ENCODE measurements at regions not wholly inside any gene's neighbourhood (a gene's known extent, or its start where the extent isn't known, plus 50 kb on each side); places are given as distances from the start of the nearest gene placed in this dataset.

- CTCF ChIA-PET, result no interaction called here
- Mint-ChIP-seq H3K4me1 (peaks cover 59% of the 10 kb centered on the region), H3K27me3 (no peaks in the 10 kb centered on the region), H3K36me3 (peaks cover 30% of the 10 kb centered on the region), H3K9me3 (peaks cover 20% of the 10 kb centered on the region), H3K27ac (peak overlapping the region; percentile 91), H3K4me3 (no peak overlapping the region)
- no peak for DNase-seq
Measured at GRCh38 chr4:151991884-151992167, 231.0 kb upstream of the GATB start.

GRCh38 chr4:151991001-151991883 is 230.4 kb upstream of the GATB start:
- H3K4me1 Mint-ChIP-seq, result peaks cover 59% of the 10 kb centered on the region
- peak overlapping the region; percentile 12 for H3K4me3 Mint-ChIP-seq
- DNase-seq, result no peak
- peaks cover 20% of the 10 kb centered on the region for H3K9me3 Mint-ChIP-seq
- CTCF ChIA-PET, result no interaction called here
- H3K27ac Mint-ChIP-seq, result peak overlapping the region; percentile 91
- peaks cover 30% of the 10 kb centered on the region for H3K36me3 Mint-ChIP-seq
- no peaks in the 10 kb centered on the region for H3K27me3 Mint-ChIP-seq

- Mint-ChIP-seq H3K9me3 (peaks cover 13% of the 10 kb centered on the region), H3K27ac (peak overlapping the region; percentile 91), H3K27me3 (no peaks in the 10 kb centered on the region), H3K4me3 (no peak overlapping the region), H3K4me1 (peaks cover 57% of the 10 kb centered on the region), H3K36me3 (peaks cover 25% of the 10 kb centered on the region)
- CTCF ChIA-PET, result no interaction called here
- no peak for DNase-seq
Measured at GRCh38 chr4:151990201-151990600, 229.4 kb upstream of the GATB start.

GRCh38 chr4:151988591-151988990 is 227.8 kb upstream of the GATB start:
- H3K4me3 Mint-ChIP-seq, result no peak overlapping the region
- H3K9me3 Mint-ChIP-seq, result peaks cover 3% of the 10 kb centered on the region
- DNase-seq, result no peak
- peaks cover 42% of the 10 kb centered on the region for H3K4me1 Mint-ChIP-seq
- H3K36me3 Mint-ChIP-seq, result peaks cover 13% of the 10 kb centered on the region
- H3K27me3 Mint-ChIP-seq, result no peaks in the 10 kb centered on the region
- CTCF ChIA-PET, result no interaction called here
- no peak overlapping the region for H3K27ac Mint-ChIP-seq

- no peak for DNase-seq
- peaks cover 32% of the 10 kb centered on the region for H3K4me1 Mint-ChIP-seq
- no peak overlapping the region for H3K4me3 Mint-ChIP-seq
- no peaks in the 10 kb centered on the region for H3K27me3 Mint-ChIP-seq
- H3K27ac Mint-ChIP-seq, result no peak overlapping the region
- CTCF ChIA-PET, result no interaction called here
- H3K9me3 Mint-ChIP-seq, result peaks cover 1% of the 10 kb centered on the region
- peaks cover 7% of the 10 kb centered on the region for H3K36me3 Mint-ChIP-seq
Measured at GRCh38 chr4:151987606-151988005, 226.8 kb upstream of the GATB start.

- CTCF ChIA-PET, result no interaction called here
Measured at GRCh38 chr4:151983854-151984253, 223.0 kb upstream of the GATB start.

GRCh38 chr4:151979819-151980218 is 219.0 kb upstream of the GATB start:
- H3K27me3 Mint-ChIP-seq, result no peaks in the 10 kb centered on the region
- no peak overlapping the region for H3K4me3 Mint-ChIP-seq
- H3K36me3 Mint-ChIP-seq, result peaks cover 14% of the 10 kb centered on the region
- H3K4me1 Mint-ChIP-seq, result no peaks in the 10 kb centered on the region
- CTCF ChIA-PET, result no interaction called here
- DNase-seq, result no peak
- no peak overlapping the region for H3K27ac Mint-ChIP-seq
- H3K9me3 Mint-ChIP-seq, result peaks cover 37% of the 10 kb centered on the region

More at GRCh38 chr4:151983854-151984253, 223.0 kb upstream of the GATB start:
- no peak overlapping the region for H3K4me3 Mint-ChIP-seq
- H3K27me3 Mint-ChIP-seq, result no peaks in the 10 kb centered on the region
- H3K4me1 Mint-ChIP-seq, result peaks cover 2% of the 10 kb centered on the region
- peaks cover 7% of the 10 kb centered on the region for H3K36me3 Mint-ChIP-seq
- DNase-seq, result no peak
- H3K9me3 Mint-ChIP-seq, result peaks cover 12% of the 10 kb centered on the region
- H3K27ac Mint-ChIP-seq, result no peak overlapping the region

- Mint-ChIP-seq H3K27me3 (no peaks in the 10 kb centered on the region), H3K9me3 (peaks cover 2% of the 10 kb centered on the region), H3K4me3 (no peak overlapping the region), H3K4me1 (no peaks in the 10 kb centered on the region), H3K36me3 (no peaks in the 10 kb centered on the region), H3K27ac (no peak overlapping the region)
- CTCF ChIA-PET, result no interaction called here
- DNase-seq, result no peak
Measured at GRCh38 chr4:151968643-151969042, 207.8 kb upstream of the GATB start.

- Mint-ChIP-seq H3K9me3 (peaks cover 2% of the 10 kb centered on the region), H3K27me3 (peaks cover 3% of the 10 kb centered on the region), H3K36me3 (no peaks in the 10 kb centered on the region), H3K4me1 (no peaks in the 10 kb centered on the region), H3K27ac (no peak overlapping the region), H3K4me3 (no peak overlapping the region)
- CTCF ChIA-PET, result no interaction called here
- DNase-seq, result no peak
Measured at GRCh38 chr4:151967074-151967473, 206.3 kb upstream of the GATB start.

GRCh38 chr4:151962138-151962823 is 201.5 kb upstream of the GATB start:
- H3K27ac Mint-ChIP-seq, result no peak overlapping the region
- no peaks in the 10 kb centered on the region for H3K36me3 Mint-ChIP-seq
- peaks cover 2% of the 10 kb centered on the region for H3K9me3 Mint-ChIP-seq
- CTCF ChIA-PET, result no interaction called here
- H3K4me3 Mint-ChIP-seq, result no peak overlapping the region
- DNase-seq, result no peak
- peaks cover 4% of the 10 kb centered on the region for H3K27me3 Mint-ChIP-seq
- H3K4me1 Mint-ChIP-seq, result peaks cover 5% of the 10 kb centered on the region

GRCh38 chr4:151961456-151961855 is 200.6 kb upstream of the GATB start:
- CTCF ChIA-PET, result no interaction called here
- peaks cover 5% of the 10 kb centered on the region for H3K4me1 Mint-ChIP-seq
- no peak overlapping the region for H3K27ac Mint-ChIP-seq
- H3K4me3 Mint-ChIP-seq, result no peak overlapping the region
- DNase-seq, result no peak
- no peaks in the 10 kb centered on the region for H3K36me3 Mint-ChIP-seq
- peaks cover 2% of the 10 kb centered on the region for H3K9me3 Mint-ChIP-seq
- H3K27me3 Mint-ChIP-seq, result peaks cover 8% of the 10 kb centered on the region

GRCh38 chr4:151960449-151961230 is 199.8 kb upstream of the GATB start:
- Mint-ChIP-seq H3K9me3 (peaks cover 2% of the 10 kb centered on the region), H3K4me1 (peaks cover 5% of the 10 kb centered on the region), H3K27ac (no peak overlapping the region), H3K4me3 (no peak overlapping the region), H3K27me3 (peaks cover 8% of the 10 kb centered on the region), H3K36me3 (no peaks in the 10 kb centered on the region)
- DNase-seq, result no peak
- CTCF ChIA-PET, result no interaction called here

GRCh38 chr4:151957153-151957552 is 196.3 kb upstream of the GATB start:
- no peak overlapping the region for H3K4me3 Mint-ChIP-seq
- peaks cover 8% of the 10 kb centered on the region for H3K27me3 Mint-ChIP-seq
- peaks cover 5% of the 10 kb centered on the region for H3K4me1 Mint-ChIP-seq
- H3K9me3 Mint-ChIP-seq, result no peaks in the 10 kb centered on the region
- CTCF ChIA-PET, result no interaction called here
- no peaks in the 10 kb centered on the region for H3K36me3 Mint-ChIP-seq
- DNase-seq, result no peak
- H3K27ac Mint-ChIP-seq, result no peak overlapping the region

GRCh38 chr4:151955721-151956380 is 195.0 kb upstream of the GATB start:
- Mint-ChIP-seq H3K4me3 (no peak overlapping the region), H3K9me3 (no peaks in the 10 kb centered on the region), H3K27ac (no peak overlapping the region), H3K4me1 (no peaks in the 10 kb centered on the region), H3K27me3 (peaks cover 8% of the 10 kb centered on the region), H3K36me3 (no peaks in the 10 kb centered on the region)
- no peak for DNase-seq
- CTCF ChIA-PET, result interaction anchor here (1.0 kb wide), 1 partner anchor 61 kb away, joined by 3 read pairs; no protein-coding TSS in a partner anchor

Data from activated naive CD4-positive, alpha-beta T cell treated with anti-CD3 and anti-CD28 coated beads, Interleukin-2, amount 10 ng/mL, durations not matched to agents 7 days and 5 days (primary cell).